ENCODE measurements at regions not wholly inside any gene's neighbourhood (a gene's known extent, or its start where the extent isn't known, plus 50 kb on each side); places are given as distances from the start of the nearest gene placed in this dataset.

DNA sequence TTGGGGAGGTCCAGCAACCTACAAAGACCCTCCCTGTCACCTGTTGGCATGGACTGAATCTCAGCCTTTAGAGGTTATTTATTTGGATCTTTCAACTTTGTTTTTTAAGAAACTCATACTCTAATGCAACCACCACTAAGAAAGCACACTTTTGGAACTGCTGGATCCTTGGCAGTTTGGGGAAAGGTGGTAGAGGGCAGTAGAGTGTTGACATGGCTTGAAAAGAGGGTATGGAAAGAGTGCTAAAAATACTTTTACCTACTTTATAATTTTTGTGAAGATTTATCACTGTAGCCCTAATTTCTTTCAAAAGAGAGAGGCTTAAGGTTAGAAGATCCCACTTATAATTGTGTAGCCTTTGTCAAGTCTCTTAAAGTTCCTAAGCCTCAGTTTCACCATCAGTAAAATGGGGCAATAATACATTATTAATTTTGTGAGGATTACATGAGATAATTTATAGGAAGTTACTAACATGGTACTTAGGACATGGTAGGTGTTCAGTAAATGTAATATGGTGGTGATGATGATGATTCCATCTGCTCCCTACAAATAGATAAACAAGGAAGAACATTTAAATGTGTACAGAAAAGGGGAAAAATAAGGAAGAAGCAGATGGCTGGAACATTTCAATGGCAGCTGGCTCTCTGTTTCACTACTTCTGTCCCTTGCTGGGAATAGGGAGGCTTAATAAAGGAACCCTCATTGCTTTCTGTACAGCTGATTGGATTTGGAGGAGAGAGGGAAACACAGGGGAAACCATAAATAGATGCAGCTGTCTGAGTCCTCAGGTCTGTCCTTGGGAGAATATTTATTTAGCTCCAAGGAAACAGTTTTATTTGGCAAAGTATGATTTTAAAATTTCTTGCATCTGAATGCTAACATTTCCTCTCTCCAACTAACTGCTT lies 208.4 kb upstream of the ADAMTS9 start:
- ATAC-seq (no peak), DNase-seq (no peak)
- intact Hi-C loops (cut with DNase I), result no loop called here
- TF ChIP-seq, protein P1, sequence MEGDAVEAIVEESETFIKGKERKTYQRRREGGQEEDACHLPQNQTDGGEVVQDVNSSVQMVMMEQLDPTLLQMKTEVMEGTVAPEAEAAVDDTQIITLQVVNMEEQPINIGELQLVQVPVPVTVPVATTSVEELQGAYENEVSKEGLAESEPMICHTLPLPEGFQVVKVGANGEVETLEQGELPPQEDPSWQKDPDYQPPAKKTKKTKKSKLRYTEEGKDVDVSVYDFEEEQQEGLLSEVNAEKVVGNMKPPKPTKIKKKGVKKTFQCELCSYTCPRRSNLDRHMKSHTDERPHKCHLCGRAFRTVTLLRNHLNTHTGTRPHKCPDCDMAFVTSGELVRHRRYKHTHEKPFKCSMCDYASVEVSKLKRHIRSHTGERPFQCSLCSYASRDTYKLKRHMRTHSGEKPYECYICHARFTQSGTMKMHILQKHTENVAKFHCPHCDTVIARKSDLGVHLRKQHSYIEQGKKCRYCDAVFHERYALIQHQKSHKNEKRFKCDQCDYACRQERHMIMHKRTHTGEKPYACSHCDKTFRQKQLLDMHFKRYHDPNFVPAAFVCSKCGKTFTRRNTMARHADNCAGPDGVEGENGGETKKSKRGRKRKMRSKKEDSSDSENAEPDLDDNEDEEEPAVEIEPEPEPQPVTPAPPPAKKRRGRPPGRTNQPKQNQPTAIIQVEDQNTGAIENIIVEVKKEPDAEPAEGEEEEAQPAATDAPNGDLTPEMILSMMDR (IDR thresholded peaks at IDR 0.05), result no peak
- Histone ChIP-seq H3K27ac (peak overlapping the region; percentile 13), H3K9me3 (no peaks in the 10 kb centered on the region), H3K4me1 (peaks cover 15% of the 10 kb centered on the region), H3K4me3 (no peak overlapping the region), H3K36me3 (ENCODE audit: insufficient read depth in 1 of 2, low read depth in 1 of 2) (no peaks in the 10 kb centered on the region), H3K27me3 (ENCODE audit: insufficient read depth in 3 of 3, low read length in 2 of 3) (no peaks in the 10 kb centered on the region)

DNA sequence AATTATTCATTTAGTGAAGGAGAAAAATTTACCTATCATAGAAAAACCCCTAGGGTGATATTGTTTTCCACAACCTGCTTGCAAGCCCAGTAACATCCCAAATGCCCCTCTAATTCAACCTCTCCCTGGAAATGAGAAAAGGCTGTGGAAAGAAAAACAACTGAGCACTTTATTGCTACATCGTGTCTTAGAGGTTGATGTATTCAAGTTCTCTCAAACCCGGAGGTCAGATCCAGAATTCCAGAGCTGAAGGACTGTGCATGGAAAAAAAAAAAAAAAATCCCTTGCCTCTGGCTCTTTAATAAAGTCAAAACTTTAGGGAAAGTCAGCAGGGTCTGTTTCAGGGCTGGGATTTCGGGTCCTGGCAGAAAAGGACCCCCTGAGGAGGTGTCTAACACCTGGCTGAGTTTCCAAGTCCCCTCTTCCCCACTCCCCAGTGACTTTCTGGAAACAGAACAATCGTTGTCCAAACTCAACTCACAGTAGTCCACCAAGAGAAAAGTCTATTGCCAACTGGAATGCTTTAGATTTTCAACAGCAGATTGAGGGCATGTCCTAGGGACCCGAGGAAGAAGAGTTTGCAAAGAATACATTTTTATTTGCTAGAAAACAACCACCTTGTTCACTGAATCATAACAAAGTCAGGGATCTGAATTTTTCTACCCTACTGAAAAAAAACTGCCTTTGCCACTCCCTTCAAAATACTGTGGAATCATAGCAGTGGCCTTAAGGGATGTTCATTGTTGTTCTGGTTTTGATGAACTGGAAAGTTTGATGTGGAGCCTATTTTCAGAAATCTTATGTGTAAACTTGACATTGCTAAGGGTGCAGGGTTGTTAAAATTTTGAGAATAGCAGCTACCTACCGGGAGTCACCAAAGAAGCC lies 207.5 kb upstream of the ADAMTS9 start:
- H3K27me3 ChIP-seq (ENCODE audit: insufficient read depth in 3 of 3, low read length in 2 of 3), result no peaks in the 10 kb centered on the region
- 36 to 49% (median 45%) methylated on average over 6 of the region's 6 CpGs for WGBS, 3 donors
- H3K9me3 ChIP-seq, result no peaks in the 10 kb centered on the region
- peaks cover 6% of the 10 kb centered on the region for H3K4me1 ChIP-seq
- H3K4me3 ChIP-seq, result no peak overlapping the region
- H3K36me3 ChIP-seq (ENCODE audit: insufficient read depth in 1 of 2, low read depth in 1 of 2), result no peaks in the 10 kb centered on the region
- intact Hi-C loops (cut with DNase I), result no loop called here
- DNase-seq, result no peak
- TF ChIP-seq, protein P1 (IDR thresholded peaks at IDR 0.05), result no peak
- H3K27ac ChIP-seq, result peak overlapping the region; percentile 13
- ATAC-seq, result no peak

GRCh38 chr3:64894006-64894405 lies 206.2 kb upstream of the ADAMTS9 start:
- Histone ChIP-seq H3K36me3 (ENCODE audit: insufficient read depth in 1 of 2, low read depth in 1 of 2) (no peaks in the 10 kb centered on the region), H3K27me3 (ENCODE audit: insufficient read depth in 3 of 3, low read length in 2 of 3) (no peaks in the 10 kb centered on the region), H3K9me3 (no peaks in the 10 kb centered on the region), H3K4me1 (no peaks in the 10 kb centered on the region), H3K4me3 (no peak overlapping the region), H3K27ac (no peak overlapping the region)
- ATAC-seq (no peak), DNase-seq (no peak)
- TF ChIP-seq, protein P1 (IDR thresholded peaks at IDR 0.05), result no peak
- WGBS, 3 donors, result 70 to 79% (median 71%) methylated on average over 5 of the region's 5 CpGs
- intact Hi-C loops (cut with DNase I), result no loop called here

DNA sequence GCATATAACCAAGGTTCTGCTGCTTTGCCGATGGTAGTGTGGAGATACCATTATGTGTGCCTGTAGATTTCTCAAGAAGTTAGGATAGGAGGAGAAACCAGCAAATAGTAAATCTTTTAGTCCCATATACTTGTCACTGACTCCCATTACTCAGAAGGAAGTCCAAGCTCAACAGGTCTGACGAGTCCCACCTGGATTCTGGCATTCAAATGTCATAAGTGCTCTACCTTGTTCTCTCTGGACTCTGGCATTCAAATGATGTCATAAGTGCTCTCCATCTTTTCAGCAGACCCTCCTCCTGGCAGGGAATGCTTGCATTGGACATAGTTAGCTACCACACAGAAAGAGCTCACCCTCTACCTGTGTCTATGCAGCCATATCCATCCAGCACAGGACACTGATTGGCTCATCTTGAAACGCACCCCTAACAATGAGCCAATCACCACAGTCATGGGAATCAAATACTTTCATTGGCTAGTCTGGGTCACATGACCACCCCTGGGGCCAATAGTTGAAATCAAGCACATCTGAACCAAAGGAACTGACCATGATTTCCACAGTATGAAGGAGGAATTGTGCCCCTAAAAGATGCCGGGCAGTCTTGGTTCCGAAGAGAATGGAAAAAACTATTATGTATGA lies 205.0 kb upstream of the ADAMTS9 start:
- 97 to 98% (median 98%) methylated on average over 5 of the region's 5 CpGs for WGBS, 3 donors
- intact Hi-C loops (cut with DNase I), result no loop called here

More for the DNA sequence above, 205.0 kb upstream of the ADAMTS9 start:
- Histone ChIP-seq H3K36me3 (ENCODE audit: insufficient read depth in 1 of 2, low read depth in 1 of 2) (no peaks in the 10 kb centered on the region), H3K9me3 (no peaks in the 10 kb centered on the region), H3K27ac (no peak overlapping the region), H3K4me1 (no peaks in the 10 kb centered on the region), H3K27me3 (ENCODE audit: insufficient read depth in 3 of 3, low read length in 2 of 3) (no peaks in the 10 kb centered on the region), H3K4me3 (no peak overlapping the region)
- DNase-seq (no peak), ATAC-seq (no peak)
- TF ChIP-seq, protein P1 (IDR thresholded peaks at IDR 0.05), result no peak
